Colonic mucosa (tissue), 4 donors: ENCODE measurements at regions not wholly inside any gene's neighbourhood (a gene's known extent, or its start where the extent isn't known, plus 50 kb on each side); places are given as distances from the start of the nearest gene placed in this dataset.
"Not testable (repeated sequence)": the region's sequence is repeated elsewhere in the genome, so short reads cannot be mapped to it uniquely, and the experiment has no call there.

ENCODE experiments used
- DNase-seq: peaks from one replicate; pipeline ENCODE4 v3.0.0-alpha.2; 2020
- H3K27ac ChIP-seq: fragments of 200-600 bp; one replicate; pipeline ENCODE4 v1.8.0; 2021
- H3K27me3 ChIP-seq: fragments of 200-600 bp; one replicate; pipeline ENCODE4 v1.8.0; 2021
- H3K36me3 ChIP-seq: fragments of 200-600 bp; one replicate; pipeline ENCODE4 v1.8.0; 2021
- H3K4me1 ChIP-seq: fragments of 200-600 bp; one replicate; pipeline ENCODE4 v1.8.0; 2021; ENCODE audit warnings: mild to moderate bottlenecking
- H3K4me3 ChIP-seq: fragments of 200-600 bp; one replicate; pipeline ENCODE4 v1.8.0; 2021
- H3K9ac ChIP-seq, 2 donors: one replicate each; pipeline ENCODE4 v1.7.0; 2013; ENCODE audit warnings: control low read depth in 2 of 2, low read depth in 2 of 2, low read length in 2 of 2
- H3K9me3 ChIP-seq: fragments of 200-600 bp; one replicate; pipeline ENCODE4 v1.8.0; 2021
- CTCF ChIP-seq: fragments of 200-600 bp; IDR thresholded peaks from one replicate; pipeline ENCODE4 v1.8.0; 2022; ENCODE audit warnings: antibody characterized with exemption, mild to moderate bottlenecking
- intact Hi-C: fragments of 100-400 bp; cut with DNase I; formaldehyde crosslinking; loops from one replicate; pipeline ENCODE4 v1.14.1; 2022
- donor health status: healthy.
- donor health status: DM: no; HTN: no; CAD: no.
- donor health status: DM: no; HTN: no; CAD: no.

GRCh38 chr2:186927185-186927866, 78.4 kb upstream of the ZSWIM2 start:
- no peak for TF ChIP-seq CTCF
- intact Hi-C loops = no loop called here
- Histone ChIP-seq H3K36me3 (no peaks in the 10 kb centered on the region), H3K4me1 (no peaks in the 10 kb centered on the region), H3K27ac (no peak overlapping the region), H3K9me3 (no peaks in the 10 kb centered on the region), H3K9ac (no peak overlapping the region), H3K27me3 (no peaks in the 10 kb centered on the region), H3K4me3 (no peak overlapping the region)
- DNase-seq = no peak

GRCh38 chr2:186925514-186925913, 76.5 kb upstream of the ZSWIM2 start:
- no peak for TF ChIP-seq CTCF

GRCh38 chr2:186922316-186922715, 73.3 kb upstream of the ZSWIM2 start:
- H3K27me3 ChIP-seq, DNase-seq, H3K9ac ChIP-seq, H3K9me3 ChIP-seq, H3K36me3 ChIP-seq, H3K4me3 ChIP-seq, H3K27ac ChIP-seq, H3K4me1 ChIP-seq, intact Hi-C loops: not testable (repeated sequence)

More at GRCh38 chr2:186925514-186925913, 76.5 kb upstream of the ZSWIM2 start:
- no peak overlapping the region for H3K27ac ChIP-seq
- H3K36me3 ChIP-seq = no peaks in the 10 kb centered on the region
- no peak for DNase-seq
- no peaks in the 10 kb centered on the region for H3K4me1 ChIP-seq
- H3K9ac ChIP-seq = no peak overlapping the region
- no peaks in the 10 kb centered on the region for H3K27me3 ChIP-seq
- intact Hi-C loops = no loop called here
- H3K9me3 ChIP-seq = no peaks in the 10 kb centered on the region
- no peak overlapping the region for H3K4me3 ChIP-seq

GRCh38 chr2:186919296-186919695, 70.3 kb upstream of the ZSWIM2 start:
- intact Hi-C loops = no loop called here
- no peak for DNase-seq
- no peak overlapping the region for H3K27ac ChIP-seq
- H3K36me3 ChIP-seq = no peaks in the 10 kb centered on the region
- H3K9ac ChIP-seq = no peak overlapping the region
- H3K4me3 ChIP-seq = no peak overlapping the region
- H3K9me3 ChIP-seq = no peaks in the 10 kb centered on the region
- no peak for TF ChIP-seq CTCF
- no peaks in the 10 kb centered on the region for H3K27me3 ChIP-seq
- H3K4me1 ChIP-seq = peaks cover 4% of the 10 kb centered on the region

- DNase-seq = no peak
- Histone ChIP-seq H3K4me1 (peaks cover 4% of the 10 kb centered on the region), H3K36me3 (no peaks in the 10 kb centered on the region), H3K9ac (no peak overlapping the region), H3K27ac (no peak overlapping the region), H3K9me3 (no peaks in the 10 kb centered on the region), H3K27me3 (no peaks in the 10 kb centered on the region), H3K4me3 (no peak overlapping the region)
- TF ChIP-seq CTCF = no peak
- intact Hi-C loops = no loop called here
Measured at GRCh38 chr2:186918495-186918894, 69.5 kb upstream of the ZSWIM2 start.

GRCh38 chr2:186917866-186918265, 68.9 kb upstream of the ZSWIM2 start:
- Histone ChIP-seq H3K36me3 (no peaks in the 10 kb centered on the region), H3K4me3 (no peak overlapping the region), H3K27me3 (no peaks in the 10 kb centered on the region), H3K4me1 (peaks cover 4% of the 10 kb centered on the region), H3K9ac (no peak overlapping the region), H3K27ac (no peak overlapping the region), H3K9me3 (no peaks in the 10 kb centered on the region)
- no peak for DNase-seq
- TF ChIP-seq CTCF = no peak
- intact Hi-C loops = no loop called here
